ENCODE measurements at regions not wholly inside any gene's neighbourhood (a gene's known extent, or its start where the extent isn't known, plus 50 kb on each side); places are given as distances from the start of the nearest gene placed in this dataset.

GRCh38 chr3:179503152-179503551, 51.9 kb upstream of the GNB4 start:
- no peak for DNase-seq

GRCh38 chr3:179503640-179504039, 52.4 kb upstream of the GNB4 start:
- no peak for DNase-seq

DNA sequence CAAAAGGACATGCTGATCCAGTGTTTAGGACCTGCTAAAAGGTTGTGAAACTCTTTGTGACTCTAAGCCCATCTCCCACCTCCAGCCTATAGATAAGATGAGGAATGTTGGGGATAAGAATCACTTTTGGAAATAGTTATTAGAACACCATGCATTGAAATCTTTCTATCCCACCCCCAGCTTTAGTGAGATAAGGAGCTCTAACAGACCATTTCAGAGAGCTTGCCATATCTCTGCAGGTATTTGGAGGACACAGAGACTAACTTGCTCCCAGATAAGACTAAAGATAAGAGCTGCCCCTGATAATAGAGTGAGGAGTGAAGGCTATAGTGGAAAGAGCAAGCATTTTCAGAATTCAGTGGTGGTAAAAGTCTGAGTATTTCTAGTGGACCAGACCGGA, 53.1 kb upstream of the GNB4 start:
- no peak for DNase-seq

DNA sequence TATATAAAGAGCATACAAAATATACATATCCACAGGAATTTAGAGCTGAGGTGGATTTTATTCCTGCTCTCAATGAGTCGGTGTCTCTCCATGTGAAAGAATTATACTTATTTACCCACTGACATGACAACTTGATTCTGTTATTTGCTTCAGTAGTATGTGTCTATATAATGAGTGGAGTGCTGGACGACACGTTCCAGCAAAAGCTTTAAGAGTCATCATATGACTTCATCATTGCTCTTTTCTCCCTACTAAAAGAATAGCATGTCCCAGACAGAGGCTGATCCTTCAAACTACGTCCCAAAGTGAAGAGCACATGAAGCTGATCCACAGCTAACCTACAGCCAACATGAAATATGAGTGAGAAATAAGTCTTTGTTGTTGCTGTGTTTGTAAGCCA, 54.3 kb upstream of the GNB4 start:
- no peak for DNase-seq

GRCh38 chr3:179506792-179507191, 55.5 kb upstream of the GNB4 start:
- no peak for DNase-seq

DNA sequence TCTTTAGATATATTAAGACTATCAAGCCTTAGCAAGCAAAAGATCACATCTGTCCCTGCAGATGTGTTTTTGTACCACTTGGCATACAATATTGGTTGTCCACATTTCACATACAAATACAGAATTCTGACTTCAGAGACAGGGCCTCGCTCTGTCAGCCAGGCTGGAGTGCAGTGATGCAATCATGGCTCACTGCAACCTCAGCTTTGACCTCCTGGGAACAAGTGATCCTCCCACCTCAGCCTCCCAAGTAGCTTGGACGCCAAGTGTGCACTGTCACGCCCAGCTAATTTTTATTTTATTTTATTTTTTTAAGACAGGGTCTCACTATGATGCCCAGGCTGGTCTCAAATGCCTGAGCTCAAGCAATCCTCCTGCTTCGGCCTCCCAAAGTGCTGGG, 53.0 kb upstream of the ACTL6A start:
- DNase-seq, result no peak

- peak; percentile 7 for DNase-seq
Observed at GRCh38 chr3:179510496-179510895, 52.2 kb upstream of the ACTL6A start.

DNA sequence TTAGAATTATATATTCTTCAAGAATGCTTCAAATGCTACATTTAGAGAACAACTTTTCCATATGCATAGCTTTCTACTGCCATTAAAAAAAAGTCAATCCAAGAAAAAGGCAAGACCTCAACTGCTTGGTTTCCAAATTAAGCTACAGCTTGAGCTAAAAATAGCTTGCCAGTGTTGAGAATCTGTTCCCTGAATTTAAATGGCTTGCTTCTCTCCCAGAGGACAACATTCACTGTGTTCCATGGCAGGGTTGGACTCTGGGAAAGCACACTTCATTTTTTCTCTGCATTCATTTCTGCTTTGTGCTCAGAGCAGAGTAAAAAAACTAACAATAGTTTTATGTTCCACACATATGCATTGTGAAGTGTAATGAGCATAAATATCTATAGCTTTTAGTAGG, 50.3 kb upstream of the ACTL6A start:
- no peak for DNase-seq

All from fibroblast of skin of abdomen (primary cell).